ENCODE measurements at regions not wholly inside any gene's neighbourhood (a gene's known extent, or its start where the extent isn't known, plus 50 kb on each side); places are given as distances from the start of the nearest gene placed in this dataset.

DNA sequence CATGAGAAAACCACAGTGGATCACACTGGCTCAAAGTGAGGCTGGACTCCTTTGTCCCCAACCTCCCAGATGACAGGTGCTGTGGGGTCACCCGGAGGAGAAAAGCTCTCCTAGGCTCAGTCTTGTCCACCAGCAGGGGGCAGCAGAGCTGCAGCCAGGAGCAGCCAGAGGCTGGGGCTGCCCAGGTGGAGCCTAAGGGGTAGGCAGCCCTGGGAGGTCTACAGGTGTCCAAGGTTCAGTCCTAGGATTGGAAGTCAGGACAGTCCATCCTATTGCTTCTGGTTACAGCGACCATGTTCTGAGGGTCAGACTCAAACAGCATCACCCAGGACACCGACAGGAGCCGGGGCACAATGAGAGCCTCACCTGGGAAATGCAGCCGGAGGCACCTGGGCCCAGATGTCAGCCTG is 77.6 kb upstream of the IGLL5 start:
- ATAC-seq (ENCODE audit: insufficient number of reproducible peaks, low FRiP score, low read depth): no peak
- H3K27ac ChIP-seq: no peak overlapping the region
- no peaks in the 10 kb centered on the region for H3K9me3 ChIP-seq
- no peaks in the 10 kb centered on the region for H3K36me3 ChIP-seq
- no peak overlapping the region for H3K4me3 ChIP-seq
- no peaks in the 10 kb centered on the region for H3K27me3 ChIP-seq (replicated peaks; ENCODE audit: insufficient read depth)
- TF ChIP-seq, protein P1, sequence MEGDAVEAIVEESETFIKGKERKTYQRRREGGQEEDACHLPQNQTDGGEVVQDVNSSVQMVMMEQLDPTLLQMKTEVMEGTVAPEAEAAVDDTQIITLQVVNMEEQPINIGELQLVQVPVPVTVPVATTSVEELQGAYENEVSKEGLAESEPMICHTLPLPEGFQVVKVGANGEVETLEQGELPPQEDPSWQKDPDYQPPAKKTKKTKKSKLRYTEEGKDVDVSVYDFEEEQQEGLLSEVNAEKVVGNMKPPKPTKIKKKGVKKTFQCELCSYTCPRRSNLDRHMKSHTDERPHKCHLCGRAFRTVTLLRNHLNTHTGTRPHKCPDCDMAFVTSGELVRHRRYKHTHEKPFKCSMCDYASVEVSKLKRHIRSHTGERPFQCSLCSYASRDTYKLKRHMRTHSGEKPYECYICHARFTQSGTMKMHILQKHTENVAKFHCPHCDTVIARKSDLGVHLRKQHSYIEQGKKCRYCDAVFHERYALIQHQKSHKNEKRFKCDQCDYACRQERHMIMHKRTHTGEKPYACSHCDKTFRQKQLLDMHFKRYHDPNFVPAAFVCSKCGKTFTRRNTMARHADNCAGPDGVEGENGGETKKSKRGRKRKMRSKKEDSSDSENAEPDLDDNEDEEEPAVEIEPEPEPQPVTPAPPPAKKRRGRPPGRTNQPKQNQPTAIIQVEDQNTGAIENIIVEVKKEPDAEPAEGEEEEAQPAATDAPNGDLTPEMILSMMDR (IDR thresholded peaks at IDR 0.05): peak; percentile 40
- no peaks in the 10 kb centered on the region for H3K4me1 ChIP-seq (ENCODE audit: control insufficient read depth in 1 of 2, low read depth in 2 of 2)
- DNase-seq (ENCODE audit: low spot score): no peak

DNA sequence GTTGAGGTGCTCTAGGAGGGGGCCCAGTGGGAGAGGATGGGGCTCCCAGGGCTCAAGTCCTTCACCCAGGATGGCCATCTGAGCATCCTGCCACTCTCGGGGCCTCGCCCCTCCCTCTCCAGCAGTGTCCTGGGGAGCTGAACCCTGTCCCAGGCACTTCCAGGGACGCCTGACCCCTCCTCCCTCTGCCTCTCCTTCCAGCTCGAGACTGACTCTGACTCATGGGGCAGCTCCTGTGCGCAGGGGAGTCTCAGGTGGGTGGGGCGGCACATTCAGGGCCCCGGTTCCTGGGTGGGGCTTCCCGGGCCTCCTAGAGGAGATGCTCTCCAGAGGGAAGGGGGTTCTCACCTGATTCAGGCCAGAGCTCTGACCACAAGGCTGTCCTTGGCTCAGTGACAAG is 77.1 kb upstream of the IGLL5 start:
- H3K4me3 ChIP-seq: no peak overlapping the region
- TF ChIP-seq, protein P1 (IDR thresholded peaks at IDR 0.05): no peak
- DNase-seq (ENCODE audit: low spot score): no peak
- H3K9me3 ChIP-seq: no peaks in the 10 kb centered on the region
- no peaks in the 10 kb centered on the region for H3K27me3 ChIP-seq (replicated peaks; ENCODE audit: insufficient read depth)
- H3K4me1 ChIP-seq (ENCODE audit: control insufficient read depth in 1 of 2, low read depth in 2 of 2): no peaks in the 10 kb centered on the region
- ATAC-seq (ENCODE audit: insufficient number of reproducible peaks, low FRiP score, low read depth): no peak
- H3K36me3 ChIP-seq: no peaks in the 10 kb centered on the region
- H3K27ac ChIP-seq: no peak overlapping the region

DNA sequence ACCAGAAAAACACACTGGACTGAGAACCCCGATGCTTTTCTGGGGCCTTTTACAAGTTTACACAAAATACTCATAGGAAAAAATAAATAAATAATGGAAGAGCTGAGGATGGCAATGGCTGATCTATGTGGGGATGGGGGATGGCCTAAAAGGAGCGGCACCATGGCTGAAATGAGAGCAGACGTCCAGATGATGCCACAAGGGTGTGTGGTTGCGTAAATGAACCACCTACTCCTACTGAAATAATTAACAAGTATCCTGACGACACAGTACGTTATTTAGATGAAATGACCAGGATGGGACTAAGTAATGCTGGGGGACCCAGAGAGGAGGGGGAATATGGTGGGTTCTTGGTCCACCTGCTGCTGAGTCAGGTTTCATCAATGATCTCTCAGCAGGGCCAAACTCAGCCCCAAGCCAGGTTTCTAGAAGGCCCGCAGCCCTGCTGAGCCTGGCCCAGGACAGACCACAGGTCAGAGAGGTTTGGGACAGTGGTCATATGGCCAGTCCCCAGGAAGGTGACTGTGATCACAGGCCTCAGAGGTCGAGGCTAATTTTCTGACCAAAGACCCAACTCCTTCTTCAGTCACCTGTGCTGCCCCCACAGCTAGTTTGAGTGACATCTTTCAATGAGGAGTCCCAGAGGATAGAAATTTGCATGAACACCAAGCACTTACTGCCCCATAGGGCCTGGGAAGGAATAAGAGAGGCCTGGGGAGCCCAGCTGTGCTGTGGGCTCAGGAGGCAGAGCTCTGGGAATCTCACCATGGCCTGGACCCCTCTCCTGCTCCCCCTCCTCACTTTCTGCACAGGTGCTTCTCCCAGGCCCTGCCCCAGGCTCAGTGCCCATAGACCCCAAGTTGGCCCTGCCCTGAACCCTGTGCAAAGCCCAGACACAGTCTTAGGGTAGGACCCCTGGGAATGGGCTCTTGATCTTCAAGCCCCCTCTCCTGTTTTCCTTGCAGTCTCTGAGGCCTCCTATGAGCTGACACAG is 76.3 kb upstream of the IGLL5 start:
- Histone ChIP-seq H3K36me3 (no peaks in the 10 kb centered on the region), H3K4me3 (no peak overlapping the region), H3K4me1 (ENCODE audit: control insufficient read depth in 1 of 2, low read depth in 2 of 2) (no peaks in the 10 kb centered on the region), H3K9me3 (no peaks in the 10 kb centered on the region), H3K27ac (no peak overlapping the region), H3K27me3 (replicated peaks; ENCODE audit: insufficient read depth) (no peaks in the 10 kb centered on the region)
- TF ChIP-seq, protein P1 (IDR thresholded peaks at IDR 0.05): no peak
- DNase-seq (ENCODE audit: low spot score) (no peak), ATAC-seq (ENCODE audit: insufficient number of reproducible peaks, low FRiP score, low read depth) (no peak)

DNA sequence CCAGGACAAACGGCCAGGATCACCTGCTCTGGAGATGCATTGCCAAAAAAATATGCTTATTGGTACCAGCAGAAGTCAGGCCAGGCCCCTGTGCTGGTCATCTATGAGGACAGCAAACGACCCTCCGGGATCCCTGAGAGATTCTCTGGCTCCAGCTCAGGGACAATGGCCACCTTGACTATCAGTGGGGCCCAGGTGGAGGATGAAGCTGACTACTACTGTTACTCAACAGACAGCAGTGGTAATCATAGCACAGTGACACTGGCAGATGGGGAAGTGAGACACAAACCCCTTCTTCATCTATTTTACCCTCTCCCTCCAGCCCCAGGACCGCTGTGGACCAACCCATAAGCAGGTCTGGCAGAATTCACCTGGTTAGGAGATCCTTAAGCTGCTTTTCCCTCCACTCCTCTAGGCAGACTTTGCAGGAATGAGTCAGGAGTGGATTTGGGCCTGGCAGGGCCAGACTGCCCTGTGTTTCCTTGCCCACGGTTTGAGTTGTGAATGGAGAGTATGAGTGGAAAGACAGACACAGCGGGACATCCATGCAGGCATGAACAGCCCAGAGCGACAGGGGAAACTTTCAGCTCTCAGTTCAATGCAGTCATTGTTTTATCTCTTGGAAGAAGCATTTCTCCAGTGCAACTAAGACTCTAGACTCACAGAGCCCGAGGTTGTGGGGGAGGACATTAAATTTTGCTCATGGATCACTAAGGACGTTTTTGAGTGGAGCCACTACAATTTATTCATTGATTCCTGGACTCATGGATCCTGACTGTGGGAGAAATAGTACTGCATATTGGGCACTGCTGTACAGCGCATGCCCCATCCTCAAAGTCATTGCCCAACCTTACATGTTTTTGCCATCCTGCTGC is 75.3 kb upstream of the IGLL5 start:
- no peak overlapping the region for H3K27ac ChIP-seq
- no peaks in the 10 kb centered on the region for H3K4me1 ChIP-seq (ENCODE audit: control insufficient read depth in 1 of 2, low read depth in 2 of 2)
- H3K9me3 ChIP-seq: no peaks in the 10 kb centered on the region
- ATAC-seq (ENCODE audit: insufficient number of reproducible peaks, low FRiP score, low read depth) (no peak), DNase-seq (ENCODE audit: low spot score) (no peak)
- no peaks in the 10 kb centered on the region for H3K36me3 ChIP-seq
- TF ChIP-seq, protein P1 (IDR thresholded peaks at IDR 0.05): no peak
- no peaks in the 10 kb centered on the region for H3K27me3 ChIP-seq (replicated peaks; ENCODE audit: insufficient read depth)
- H3K4me3 ChIP-seq: no peak overlapping the region

All from thoracic aorta (tissue), 2 donors.